ENCODE measurements at regions not wholly inside any gene's neighbourhood (a gene's known extent, or its start where the extent isn't known, plus 50 kb on each side); places are given as distances from the start of the nearest gene placed in this dataset.
"Not testable (repeated sequence)": the region's sequence is repeated elsewhere in the genome, so short reads cannot be mapped to it uniquely, and the experiment has no call there.

DNA sequence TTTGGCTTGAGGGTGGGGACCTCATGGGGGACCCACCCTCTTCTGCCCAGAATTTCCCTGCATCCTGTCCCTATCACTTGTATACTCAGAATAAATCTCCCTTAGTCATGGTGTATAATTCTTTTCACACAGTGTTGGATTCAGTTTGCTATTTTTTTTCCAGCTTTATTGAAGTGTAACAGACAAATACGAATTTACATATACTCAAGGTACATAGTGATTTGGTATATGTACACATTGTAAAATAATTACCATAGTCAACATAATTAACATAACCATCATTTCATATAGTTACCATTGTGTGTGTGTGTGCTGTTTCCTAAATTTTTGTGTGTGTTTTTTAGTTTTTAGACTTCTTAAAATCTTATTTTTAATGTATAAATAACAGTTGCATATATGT is 269.9 kb downstream of the CNTNAP3 start:
- not testable (repeated sequence) for DNase-seq (ENCODE audit: low spot score)

DNA sequence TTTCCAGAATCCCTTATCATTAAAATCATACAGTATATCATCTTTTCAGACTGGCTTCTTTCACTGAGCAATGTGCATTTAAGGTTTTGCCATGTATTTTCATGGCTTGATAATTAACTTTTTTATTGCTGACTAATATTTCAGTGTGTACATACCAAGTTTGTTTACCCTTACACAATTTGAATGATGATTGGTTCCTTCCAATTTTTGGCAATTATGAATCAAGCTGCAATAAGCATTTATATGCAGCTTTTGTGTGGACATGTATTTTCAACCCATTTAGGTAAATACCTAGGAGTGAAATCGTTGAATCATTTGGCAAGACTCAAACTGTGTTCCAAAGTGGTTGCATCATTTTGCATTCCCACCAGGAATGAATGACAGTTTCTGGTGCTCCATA is 272.8 kb downstream of the CNTNAP3 start:
- DNase-seq (ENCODE audit: low spot score): peak; percentile 33

- not testable (repeated sequence) for DNase-seq (ENCODE audit: low spot score)
These were observed 273.2 kb downstream of the CNTNAP3 start for GRCh38 chr9:39014805-39015123.

GRCh38 chr9:39014096-39014804 is 273.7 kb downstream of the CNTNAP3 start:
- not testable (repeated sequence) for DNase-seq (ENCODE audit: low spot score)

DNA sequence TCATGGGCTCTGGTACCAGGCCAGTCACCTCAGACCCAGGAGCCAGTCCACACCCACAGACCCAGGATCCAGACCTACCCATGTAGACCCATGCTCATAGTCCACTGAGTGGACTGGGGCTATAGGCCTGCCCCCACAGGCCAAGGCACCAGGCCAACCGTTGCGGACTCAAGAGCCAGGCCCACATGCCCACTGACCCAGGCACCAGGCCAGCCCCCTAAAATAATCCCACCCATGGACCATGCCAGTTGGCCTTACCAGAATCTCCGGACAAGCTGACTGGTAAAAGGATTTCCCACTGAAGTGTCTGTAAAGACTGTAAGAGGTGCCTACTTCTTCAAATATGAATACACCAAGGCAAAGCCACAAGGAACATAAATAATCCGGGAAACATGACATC is 278.2 kb downstream of the CNTNAP3 start:
- DNase-seq (ENCODE audit: low spot score): not testable (repeated sequence)

GRCh38 chr9:39009343-39009742 is 278.6 kb downstream of the CNTNAP3 start:
- not testable (repeated sequence) for DNase-seq (ENCODE audit: low spot score)

DNA sequence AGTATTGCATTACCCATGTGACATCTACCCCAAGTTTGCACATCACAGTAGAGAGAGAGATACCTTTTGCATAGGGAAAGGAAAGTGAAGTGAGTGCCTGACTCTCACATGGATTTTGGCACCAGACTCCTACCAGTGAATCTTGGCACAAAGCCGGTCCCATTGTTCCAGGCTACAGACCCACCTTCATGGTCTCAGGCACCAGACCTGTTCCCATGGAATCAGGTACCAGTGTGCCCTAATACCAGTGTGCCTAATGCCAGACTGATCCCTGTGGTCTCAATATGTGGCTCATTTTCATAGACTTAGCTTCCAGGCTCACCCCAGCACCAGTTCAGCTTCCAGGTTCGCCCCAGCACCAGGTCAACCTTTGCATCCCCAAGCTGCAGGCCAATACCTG is 279.1 kb downstream of the CNTNAP3 start:
- not testable (repeated sequence) for DNase-seq (ENCODE audit: low spot score)

DNA sequence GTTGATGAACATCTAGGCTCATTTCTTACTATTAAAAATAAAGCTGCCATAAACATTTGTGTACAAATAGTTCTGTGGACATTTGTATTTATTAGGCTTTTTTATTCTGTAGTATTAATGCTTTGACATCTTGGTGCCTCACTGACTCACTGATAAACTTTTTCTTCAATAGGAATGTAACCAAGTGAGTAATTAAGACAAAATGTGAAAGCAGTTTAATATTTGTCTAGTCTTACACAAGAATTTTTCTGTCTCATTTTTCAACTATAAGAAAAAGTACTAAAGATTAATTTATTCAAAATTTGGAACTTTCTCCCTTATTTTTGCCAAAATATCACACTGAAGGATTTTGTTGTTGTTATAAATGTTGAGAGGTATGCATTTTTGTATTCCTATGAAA is 282.2 kb downstream of the CNTNAP3 start:
- peak; percentile 80 for DNase-seq (ENCODE audit: low spot score)

- DNase-seq (ENCODE audit: low spot score): not testable (repeated sequence)
These were observed 281.2 kb upstream of the FAM240B start for GRCh38 chr9:39001085-39001593.

- not testable (repeated sequence) for DNase-seq (ENCODE audit: low spot score)
These were observed 279.3 kb upstream of the FAM240B start for GRCh38 chr9:38999277-38999676.

GRCh38 chr9:38993690-38994089 is 273.8 kb upstream of the FAM240B start:
- not testable (repeated sequence) for DNase-seq (ENCODE audit: low spot score)

- DNase-seq (ENCODE audit: low spot score): not testable (repeated sequence)
These were observed 273.2 kb upstream of the FAM240B start for GRCh38 chr9:38993156-38993555.

DNA sequence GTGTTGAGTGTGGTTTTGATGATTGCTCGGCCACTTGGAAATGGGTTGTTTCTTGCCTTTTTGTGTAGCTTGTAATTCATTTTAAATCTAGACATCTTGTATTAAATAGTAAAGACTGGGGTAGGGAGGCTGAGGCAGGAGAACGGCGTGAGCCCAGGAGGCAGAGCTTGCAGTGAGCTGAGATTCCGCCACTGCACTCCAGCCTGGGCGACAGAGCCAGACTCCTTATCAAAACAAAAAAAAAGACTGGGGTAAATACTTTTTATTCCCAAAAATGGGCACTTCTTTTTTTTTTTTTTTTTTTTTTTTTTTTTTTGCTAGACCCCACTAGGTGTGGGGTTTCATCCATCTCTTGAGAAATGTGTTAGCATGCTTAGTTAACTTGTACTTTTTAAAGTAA is 258.8 kb upstream of the FAM240B start:
- not testable (repeated sequence) for DNase-seq (ENCODE audit: low spot score)

DNA sequence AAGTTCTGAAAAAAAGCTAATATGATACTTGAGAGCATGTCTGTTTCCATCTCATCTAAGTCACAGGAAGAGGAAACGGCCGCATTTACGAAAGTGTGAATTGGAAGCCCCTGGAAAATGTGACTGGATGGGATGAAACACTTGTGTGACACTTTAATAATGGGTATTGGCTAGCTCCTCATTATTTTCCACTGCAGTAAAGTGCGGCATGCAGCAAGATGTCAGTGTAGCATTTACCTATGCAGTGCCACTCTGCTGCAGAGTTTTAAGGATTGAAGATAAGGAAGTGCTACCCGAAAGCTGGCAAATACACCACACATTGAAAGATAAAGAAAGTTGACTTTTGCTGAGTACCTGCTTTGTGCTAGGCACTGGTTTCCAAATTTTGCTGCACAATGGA is 249.5 kb upstream of the FAM240B start:
- DNase-seq (ENCODE audit: low spot score): not testable (repeated sequence)

- not testable (repeated sequence) for DNase-seq (ENCODE audit: low spot score)
These were observed 248.9 kb upstream of the FAM240B start for GRCh38 chr9:38968651-38969374.

- not testable (repeated sequence) for DNase-seq (ENCODE audit: low spot score)
These were observed 247.9 kb upstream of the FAM240B start for GRCh38 chr9:38967866-38968265.

DNA sequence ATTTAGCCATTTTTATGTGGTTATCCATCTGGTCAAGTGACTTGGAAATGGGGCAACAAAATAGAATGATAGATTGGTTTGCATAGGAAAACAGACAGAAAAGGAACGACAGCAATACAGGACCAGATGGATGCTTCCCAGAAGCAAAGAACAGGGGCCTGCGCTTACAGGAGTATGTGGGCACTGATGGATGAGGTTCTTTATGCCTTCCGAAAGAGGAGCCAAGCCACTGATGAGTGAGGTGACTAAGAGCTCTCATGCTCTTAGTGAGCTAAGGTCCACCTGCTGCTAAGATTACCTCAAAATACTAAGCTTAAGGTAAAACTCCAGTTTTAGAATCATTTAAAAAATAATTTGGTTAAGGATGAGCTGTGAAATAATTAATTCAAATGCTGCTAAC is 247.4 kb upstream of the FAM240B start:
- not testable (repeated sequence) for DNase-seq (ENCODE audit: low spot score)

- not testable (repeated sequence) for DNase-seq (ENCODE audit: low spot score)
These were observed 239.9 kb upstream of the FAM240B start for GRCh38 chr9:38959812-38960211.

DNA sequence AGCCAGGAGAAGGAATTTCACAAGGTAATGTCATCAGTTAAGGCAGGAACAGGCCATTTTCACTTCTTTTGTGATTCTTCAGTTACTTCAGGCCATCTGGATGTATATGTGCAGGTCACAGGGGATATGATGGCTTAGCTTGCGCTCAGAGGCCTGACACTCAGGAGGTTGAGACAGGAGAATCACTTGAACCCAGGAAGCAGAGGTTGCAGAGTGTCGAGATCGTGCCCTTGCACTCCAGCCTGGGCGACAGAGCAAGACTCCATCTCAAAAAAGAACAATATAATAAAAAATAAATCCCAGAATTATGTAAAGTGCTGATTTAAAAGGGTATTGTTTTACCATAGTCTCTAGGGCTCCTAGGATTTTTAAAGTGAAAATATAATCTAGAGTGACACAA is 235.9 kb upstream of the FAM240B start:
- DNase-seq (ENCODE audit: low spot score): not testable (repeated sequence)

GRCh38 chr9:38952715-38953341 is 232.9 kb upstream of the FAM240B start:
- DNase-seq (ENCODE audit: low spot score): not testable (repeated sequence)

- not testable (repeated sequence) for DNase-seq (ENCODE audit: low spot score)
These were observed 226.1 kb upstream of the FAM240B start for GRCh38 chr9:38945929-38946570.

- not testable (repeated sequence) for DNase-seq (ENCODE audit: low spot score)
These were observed 225.0 kb upstream of the FAM240B start for GRCh38 chr9:38944881-38945449.

All from kidney tubule cell (primary cell).